HPDE6-E6E7 (cell line): ENCODE measurements at regions not wholly inside any gene's neighbourhood (a gene's known extent, or its start where the extent isn't known, plus 50 kb on each side); places are given as distances from the start of the nearest gene placed in this dataset.
A peak's percentile ranks its signal among the peaks of the same experiment; 100 is the strongest.
"Not testable (repeated sequence)": the region's sequence is repeated elsewhere in the genome, so short reads cannot be mapped to it uniquely, and the experiment has no call there.

Experiments
- DNase-seq: peaks from one replicate; pipeline ENCODE4 v3.0.0; 2011; ENCODE audit warnings: missing footprints; ENCODE audit errors: extremely low spot score

DNA sequence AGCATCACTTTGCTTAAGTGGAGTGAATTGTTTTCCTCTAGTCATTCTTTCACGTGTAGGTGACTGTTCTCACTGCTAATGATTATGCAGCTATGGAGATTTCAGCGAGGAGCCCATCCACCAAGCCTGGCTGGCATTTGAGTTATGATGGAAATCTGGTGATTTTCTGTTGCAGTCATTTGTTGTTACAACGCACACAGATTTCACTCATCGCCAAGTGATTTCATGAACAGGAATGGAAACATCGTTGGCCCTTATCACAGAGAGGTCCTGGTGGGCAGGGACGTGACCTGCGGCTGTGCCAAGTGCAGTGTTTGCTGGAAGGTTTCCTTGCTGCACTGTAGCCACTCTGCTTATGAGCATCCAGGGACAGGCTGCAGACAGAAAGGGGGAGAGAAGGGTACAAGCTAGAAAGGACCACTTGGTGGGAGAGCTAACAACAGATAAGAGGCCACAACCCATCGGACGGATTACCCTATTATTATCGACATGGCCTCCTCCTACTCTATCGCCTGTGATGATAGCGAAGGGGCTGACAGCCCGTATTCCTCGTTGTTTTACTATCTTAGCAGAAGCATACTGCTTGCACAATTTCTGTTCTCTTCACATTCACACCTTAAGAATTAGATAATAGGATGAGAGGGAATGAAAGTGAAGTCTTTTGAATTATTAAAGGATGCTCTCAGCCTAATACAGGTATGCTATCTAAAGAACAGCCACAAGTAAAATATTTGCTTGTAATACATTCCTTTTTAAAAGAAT, 99.0 kb upstream of the PITRM1 start:
- no peak for DNase-seq

- no peak for DNase-seq
Observed at GRCh38 chr10:3270577-3271316, 98.2 kb upstream of the PITRM1 start.

- no peak for DNase-seq
Observed at GRCh38 chr10:3268025-3268424, 95.4 kb upstream of the PITRM1 start.

- no peak for DNase-seq
Observed at GRCh38 chr10:3265088-3265487, 92.5 kb upstream of the PITRM1 start.

GRCh38 chr10:3264161-3264761, 91.7 kb upstream of the PITRM1 start:
- DNase-seq = no peak

GRCh38 chr10:3263747-3264146, 91.2 kb upstream of the PITRM1 start:
- DNase-seq = no peak

GRCh38 chr10:3263082-3263481, 90.5 kb upstream of the PITRM1 start:
- no peak for DNase-seq

DNA sequence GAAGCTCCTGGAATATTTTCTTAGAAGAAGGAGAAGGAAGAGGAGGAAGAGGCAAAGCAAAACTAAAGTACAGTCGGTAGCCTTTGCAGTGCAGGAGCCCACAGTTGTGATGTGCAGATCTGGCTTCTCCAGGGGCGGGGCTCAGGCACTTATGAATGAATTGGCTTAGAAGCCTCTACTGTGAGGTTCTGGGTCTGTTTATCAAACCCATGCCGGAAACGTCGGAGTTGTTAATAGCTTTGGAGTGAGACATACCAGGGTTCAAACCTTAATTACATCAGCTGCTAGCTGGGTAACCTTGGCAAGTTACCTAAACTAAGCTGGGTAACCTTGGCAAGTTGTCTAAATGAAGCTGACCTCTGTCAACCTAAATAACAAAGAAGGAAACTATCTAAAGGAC, 89.3 kb upstream of the PITRM1 start:
- no peak for DNase-seq

DNA sequence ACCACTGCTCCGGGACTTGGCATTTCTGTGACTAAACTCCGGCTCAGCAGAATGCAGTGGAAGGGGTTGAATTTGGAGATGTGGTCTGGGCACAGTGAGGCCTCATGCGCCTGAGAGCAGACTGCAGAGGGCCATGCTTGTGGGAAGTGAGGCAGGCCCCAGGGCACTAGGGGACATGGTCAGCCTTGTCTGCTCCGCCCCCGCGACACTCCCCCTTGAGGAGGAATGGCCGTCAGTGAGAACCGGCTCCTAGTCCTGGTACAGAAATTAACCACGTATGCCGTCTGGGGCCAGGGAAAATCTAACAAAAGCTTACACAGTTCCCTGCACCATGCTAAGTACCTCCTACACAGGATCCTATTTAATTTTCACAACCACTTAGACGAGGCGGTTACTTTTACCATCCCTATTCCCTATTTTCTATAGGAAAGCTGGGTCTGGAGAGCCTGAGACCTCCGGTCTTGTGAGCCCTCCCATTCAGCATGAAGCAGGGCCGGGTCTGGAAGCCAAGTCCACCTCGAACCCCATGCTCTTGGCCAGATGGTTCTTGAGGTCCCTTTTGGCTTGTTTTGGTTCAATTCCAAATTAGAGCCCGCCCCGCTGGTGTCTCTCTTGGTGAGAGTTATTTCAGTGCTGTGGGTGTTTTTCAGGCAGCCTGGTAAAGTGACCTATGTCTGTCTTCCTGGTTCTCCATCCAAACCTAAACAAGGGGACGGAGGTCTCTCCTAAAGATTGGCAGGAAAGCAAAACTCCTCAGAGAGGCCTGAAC, 87.7 kb upstream of the PITRM1 start:
- no peak for DNase-seq

DNA sequence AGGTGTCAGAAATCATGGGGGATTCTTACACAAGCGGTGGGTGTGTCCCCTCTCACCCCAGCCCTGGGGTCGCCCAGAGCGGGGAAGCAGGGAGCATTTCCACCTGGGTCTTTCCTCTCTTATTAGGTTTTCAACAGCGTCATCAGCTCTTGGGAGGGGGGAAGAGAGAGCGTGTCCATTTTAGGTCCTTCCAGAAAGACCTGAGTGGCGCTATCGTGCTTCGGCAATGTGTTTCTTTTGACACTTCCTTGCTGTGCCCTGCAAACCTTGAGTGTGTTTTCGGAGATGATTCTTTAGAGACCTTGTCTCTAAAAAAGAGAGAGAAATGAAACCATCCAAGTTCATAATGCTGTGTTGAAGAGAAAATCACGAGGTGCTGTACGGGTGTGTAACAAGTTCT, 86.9 kb upstream of the PITRM1 start:
- no peak for DNase-seq

DNA sequence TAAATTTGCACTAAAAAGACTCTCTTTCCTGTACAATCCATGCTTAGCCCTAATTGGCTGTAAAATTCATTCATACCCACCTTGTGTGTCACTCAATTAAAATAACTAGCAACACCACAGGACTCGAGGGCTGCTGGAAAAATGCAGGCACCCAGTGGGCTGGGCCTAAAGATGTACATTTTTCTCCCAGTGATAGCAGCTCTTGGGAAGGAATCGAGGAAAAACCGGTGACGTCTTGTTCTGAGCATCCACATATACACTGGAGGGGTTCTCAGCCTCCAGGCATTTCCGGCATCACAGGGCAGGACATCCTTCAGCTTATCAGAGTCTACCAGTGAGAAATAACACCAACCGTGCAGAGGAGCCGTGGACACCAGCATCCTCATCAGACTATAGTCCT, 85.8 kb upstream of the PITRM1 start:
- DNase-seq = no peak

- DNase-seq = no peak
Observed at GRCh38 chr10:3255616-3256015, 83.0 kb upstream of the PITRM1 start.

- DNase-seq = no peak
Observed at GRCh38 chr10:3255075-3255474, 82.5 kb upstream of the PITRM1 start.

DNA sequence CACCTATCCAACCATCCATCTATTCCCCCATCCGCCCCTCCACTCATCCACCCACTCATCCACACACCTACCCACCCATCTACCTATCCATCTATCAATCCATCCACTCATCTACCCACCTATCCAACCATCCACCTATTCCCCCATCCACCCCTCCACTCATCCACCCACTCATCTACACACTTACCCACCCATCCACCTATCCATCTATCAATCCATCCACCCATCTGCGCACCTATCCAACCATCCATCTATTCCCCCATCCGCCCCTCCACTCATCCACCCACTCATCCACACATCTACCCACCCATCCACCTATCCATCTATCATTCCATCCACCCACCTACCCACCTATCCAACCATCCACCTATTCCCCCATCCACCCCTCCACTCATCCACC, 81.4 kb upstream of the PITRM1 start:
- DNase-seq = not testable (repeated sequence)

- no peak for DNase-seq
Observed at GRCh38 chr10:3251172-3251571, 78.6 kb upstream of the PITRM1 start.

GRCh38 chr10:3249307-3249889, 76.8 kb upstream of the PITRM1 start:
- no peak for DNase-seq

DNA sequence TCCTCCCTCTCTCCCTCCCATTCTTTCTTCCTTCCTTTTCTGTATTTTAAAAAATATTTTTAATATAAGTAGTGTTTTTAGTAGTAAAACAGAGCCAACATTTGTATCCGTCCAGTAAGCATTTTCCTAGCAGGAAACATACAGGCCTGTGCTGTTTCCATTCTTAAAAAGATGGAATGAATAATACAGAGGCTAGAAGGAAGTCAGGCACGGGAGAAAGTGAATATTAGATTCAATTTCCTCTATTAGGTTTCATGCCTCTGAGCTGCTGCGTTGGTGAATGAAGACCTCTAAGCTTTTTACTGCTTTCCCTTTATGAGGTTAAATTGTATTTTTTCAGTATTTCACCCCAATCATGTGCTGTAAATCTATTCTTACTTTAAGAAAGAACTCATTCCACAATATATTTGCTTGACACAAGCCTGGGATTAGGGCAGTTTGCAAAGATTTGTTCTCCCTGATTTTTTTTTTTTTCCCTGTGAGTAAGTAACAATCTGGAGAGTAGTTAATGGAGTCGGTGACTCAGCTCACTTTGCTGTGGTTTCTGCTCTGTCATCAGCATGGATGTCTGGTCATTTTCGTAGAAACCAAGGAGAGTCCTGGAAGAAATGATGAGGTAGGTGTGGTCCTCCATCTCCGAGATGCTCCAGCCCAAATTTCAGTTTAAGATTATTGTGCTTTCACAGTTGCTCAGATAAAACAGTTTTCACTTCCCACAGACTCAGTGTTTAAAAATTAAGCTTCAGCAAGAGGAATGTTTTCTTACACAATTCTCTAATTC, 76.1 kb upstream of the PITRM1 start:
- peak; percentile 47 for DNase-seq

DNA sequence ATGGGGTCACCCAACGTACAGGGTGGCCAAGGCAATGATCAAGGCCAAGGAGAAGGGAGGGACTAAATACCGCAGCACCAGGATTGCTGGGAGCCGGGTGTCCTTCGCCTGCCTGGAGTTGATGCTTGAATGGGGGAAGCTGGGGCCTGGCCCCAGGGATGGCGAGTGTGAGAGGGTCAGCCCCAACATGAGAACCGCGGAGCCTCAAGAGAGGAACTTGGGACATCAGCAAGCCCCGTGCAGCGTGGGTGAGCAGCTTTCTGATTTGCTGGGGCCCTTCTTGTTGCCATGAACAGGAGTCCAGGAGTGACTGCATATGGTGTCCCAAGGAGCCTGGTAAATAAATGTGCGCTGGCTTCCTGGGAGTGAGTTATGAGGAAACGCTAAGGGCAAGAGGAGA, 72.8 kb upstream of the PITRM1 start:
- no peak for DNase-seq

GRCh38 chr10:3241967-3242650, 69.5 kb upstream of the PITRM1 start:
- DNase-seq = no peak

- DNase-seq = no peak
Observed at GRCh38 chr10:3241274-3241921, 68.8 kb upstream of the PITRM1 start.
